NCI-H2107 (cell line): ENCODE measurements at regions not wholly inside any gene's neighbourhood (a gene's known extent, or its start where the extent isn't known, plus 50 kb on each side); places are given as distances from the start of the nearest gene placed in this dataset.

Source experiments
- DNase-seq: peaks from one replicate; lab custom pipeline; 2025; lab: John Stamatoyannopoulos, UW

GRCh38 chr2:67516899-67517530 is 119.9 kb downstream of the ETAA1 start:
- no peak for DNase-seq

- no peak for DNase-seq
Measured at GRCh38 chr2:67522148-67522547, 125.0 kb downstream of the ETAA1 start.

GRCh38 chr2:67524213-67524612 is 127.1 kb downstream of the ETAA1 start:
- DNase-seq = no peak

- DNase-seq = no peak
Measured at GRCh38 chr2:67524777-67525176, 127.6 kb downstream of the ETAA1 start.

- no peak for DNase-seq
Measured at GRCh38 chr2:67526283-67526682, 129.2 kb downstream of the ETAA1 start.

GRCh38 chr2:67528320-67528719 is 131.2 kb downstream of the ETAA1 start:
- DNase-seq = no peak

- DNase-seq = no peak
Measured at GRCh38 chr2:67532387-67532786, 135.3 kb downstream of the ETAA1 start.

GRCh38 chr2:67534745-67535144 is 137.6 kb downstream of the ETAA1 start:
- DNase-seq = no peak

GRCh38 chr2:67540962-67541361 is 143.8 kb downstream of the ETAA1 start:
- DNase-seq = no peak

GRCh38 chr2:67544286-67544685 is 147.2 kb downstream of the ETAA1 start:
- no peak for DNase-seq

- DNase-seq = no peak
Measured at GRCh38 chr2:67548317-67549201, 151.4 kb downstream of the ETAA1 start.

GRCh38 chr2:67559156-67559555 is 162.0 kb downstream of the ETAA1 start:
- DNase-seq = no peak

- no peak for DNase-seq
Measured at GRCh38 chr2:67560771-67561456, 163.8 kb downstream of the ETAA1 start.

- no peak for DNase-seq
Measured at GRCh38 chr2:67561457-67561965, 164.4 kb downstream of the ETAA1 start.

GRCh38 chr2:67564076-67564475 is 166.9 kb downstream of the ETAA1 start:
- DNase-seq = no peak

GRCh38 chr2:67564626-67565025 is 167.5 kb downstream of the ETAA1 start:
- no peak for DNase-seq

GRCh38 chr2:67565262-67565661 is 168.1 kb downstream of the ETAA1 start:
- DNase-seq = no peak

- DNase-seq = no peak
Measured at GRCh38 chr2:67565761-67566160, 168.6 kb downstream of the ETAA1 start.

- DNase-seq = no peak
Measured at GRCh38 chr2:67566285-67566684, 169.2 kb downstream of the ETAA1 start.

- no peak for DNase-seq
Measured at GRCh38 chr2:67566958-67567635, 170.0 kb downstream of the ETAA1 start.

- no peak for DNase-seq
Measured at GRCh38 chr2:67567886-67568285, 170.8 kb downstream of the ETAA1 start.

- no peak for DNase-seq
Measured at GRCh38 chr2:67570611-67571010, 173.5 kb downstream of the ETAA1 start.
